ENCODE measurements at regions not wholly inside any gene's neighbourhood (a gene's known extent, or its start where the extent isn't known, plus 50 kb on each side); places are given as distances from the start of the nearest gene placed in this dataset.

- TF ChIP-seq POLR2A (IDR thresholded peaks at IDR 0.05), result no peak
- TF ChIP-seq CTCF (IDR thresholded peaks at IDR 0.05), result no peak
- TF ChIP-seq POLR2AphosphoS5 (IDR thresholded peaks at IDR 0.05; ENCODE audit: insufficient read depth in 1 of 2, low read depth in 1 of 2), result no peak
These were observed 134.5 kb upstream of the PCDH10 start for GRCh38 chr4:133014473-133015135.
